ENCODE measurements at regions not wholly inside any gene's neighbourhood (a gene's known extent, or its start where the extent isn't known, plus 50 kb on each side); places are given as distances from the start of the nearest gene placed in this dataset.

- Histone ChIP-seq H3K9ac (ENCODE audit: low read length in 3 of 3) (no peak overlapping the region), H3K36me3 (ENCODE audit: control insufficient read depth in 2 of 3, insufficient read depth in 3 of 3, low read length in 3 of 3) (no peaks in the 10 kb centered on the region), H3K27ac (ENCODE audit: low read depth in 2 of 2, low read length in 2 of 2) (no peak overlapping the region), H3K4me3 (ENCODE audit: low read length in 3 of 3) (no peak overlapping the region), H3K9me3 (ENCODE audit: control insufficient read depth in 2 of 3, insufficient read depth in 1 of 3, low read length in 3 of 3) (no peaks in the 10 kb centered on the region), H3K4me1 (ENCODE audit: control insufficient read depth in 2 of 3, insufficient read depth in 2 of 3, low read depth in 1 of 3, low read length in 3 of 3) (no peaks in the 10 kb centered on the region), H3K27me3 (ENCODE audit: control insufficient read depth, insufficient read depth, low read length) (no peaks in the 10 kb centered on the region)
- DNase-seq (no peak), FAIRE-seq (no peak)
- intact Hi-C loops (cut with DNase I) = no loop called here
- no peak for TF ChIP-seq CTCF (IDR thresholded peaks at IDR 0.05; ENCODE audit: borderline replicate concordance, extremely low read depth, insufficient read depth)
Observed at GRCh38 chr4:64796581-64796980, 387.3 kb upstream of the TECRL start.

- no peak for FAIRE-seq
- H3K9ac ChIP-seq (ENCODE audit: low read length in 3 of 3) = no peak overlapping the region
Observed at GRCh38 chr4:64784125-64784524, 374.9 kb upstream of the TECRL start.

DNA sequence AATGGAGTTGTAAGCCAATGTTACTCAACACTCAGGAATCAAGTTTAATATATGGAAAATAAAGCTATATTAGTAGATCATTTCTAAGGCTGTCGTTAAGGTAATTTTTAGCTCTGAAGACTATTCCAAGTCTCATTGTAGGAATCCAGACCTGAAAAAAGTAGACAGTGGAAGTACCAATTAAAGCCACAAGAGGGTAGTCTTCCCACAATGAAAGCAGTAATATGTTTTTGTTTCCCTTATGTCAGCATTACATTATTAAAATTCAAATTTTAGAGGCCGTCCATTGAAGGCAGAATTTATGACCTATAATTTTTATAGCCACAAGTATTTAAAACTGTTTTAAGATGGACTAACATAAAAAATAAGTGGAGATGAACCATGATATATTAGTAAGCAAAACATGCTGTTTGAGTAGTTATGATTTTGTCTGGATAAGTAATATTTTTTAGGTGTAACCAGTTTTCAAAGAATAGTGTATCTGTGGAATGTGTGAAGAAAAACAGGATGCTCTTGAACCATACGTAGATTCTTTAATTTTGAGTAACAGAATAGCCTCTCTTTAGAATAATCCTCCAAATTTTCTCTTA lies 372.6 kb upstream of the TECRL start:
- peak; percentile 60 for TF ChIP-seq CTCF (IDR thresholded peaks at IDR 0.05; ENCODE audit: borderline replicate concordance, extremely low read depth, insufficient read depth)
- Histone ChIP-seq H3K36me3 (ENCODE audit: control insufficient read depth in 2 of 3, insufficient read depth in 3 of 3, low read length in 3 of 3) (no peaks in the 10 kb centered on the region), H3K27ac (ENCODE audit: low read depth in 2 of 2, low read length in 2 of 2) (no peak overlapping the region), H3K27me3 (ENCODE audit: control insufficient read depth, insufficient read depth, low read length) (no peaks in the 10 kb centered on the region), H3K4me3 (ENCODE audit: low read length in 3 of 3) (no peak overlapping the region), H3K9me3 (ENCODE audit: control insufficient read depth in 2 of 3, insufficient read depth in 1 of 3, low read length in 3 of 3) (no peaks in the 10 kb centered on the region), H3K9ac (ENCODE audit: low read length in 3 of 3) (no peak overlapping the region), H3K4me1 (ENCODE audit: control insufficient read depth in 2 of 3, insufficient read depth in 2 of 3, low read depth in 1 of 3, low read length in 3 of 3) (no peaks in the 10 kb centered on the region)
- FAIRE-seq (peak; percentile 6), DNase-seq (peak in 2 of 5 donors; percentile 55 to 62)
- intact Hi-C loops (cut with DNase I) = no loop called here

More at GRCh38 chr4:64784125-64784524, 374.9 kb upstream of the TECRL start:
- intact Hi-C loops (cut with DNase I) = no loop called here
- TF ChIP-seq CTCF (IDR thresholded peaks at IDR 0.05; ENCODE audit: borderline replicate concordance, extremely low read depth, insufficient read depth) = no peak
- H3K4me3 ChIP-seq (ENCODE audit: low read length in 3 of 3) = no peak overlapping the region
- H3K27me3 ChIP-seq (ENCODE audit: control insufficient read depth, insufficient read depth, low read length) = no peaks in the 10 kb centered on the region
- DNase-seq = peak in 2 of 5 donors; percentile 14
- H3K36me3 ChIP-seq (ENCODE audit: control insufficient read depth in 2 of 3, insufficient read depth in 3 of 3, low read length in 3 of 3) = no peaks in the 10 kb centered on the region
- no peak overlapping the region for H3K27ac ChIP-seq (ENCODE audit: low read depth in 2 of 2, low read length in 2 of 2)
- H3K4me1 ChIP-seq (ENCODE audit: control insufficient read depth in 2 of 3, insufficient read depth in 2 of 3, low read depth in 1 of 3, low read length in 3 of 3) = no peaks in the 10 kb centered on the region
- no peaks in the 10 kb centered on the region for H3K9me3 ChIP-seq (ENCODE audit: control insufficient read depth in 2 of 3, insufficient read depth in 1 of 3, low read length in 3 of 3)

GRCh38 chr4:64780664-64781063 lies 371.4 kb upstream of the TECRL start:
- DNase-seq (no peak), FAIRE-seq (no peak)
- H3K27me3 ChIP-seq (ENCODE audit: control insufficient read depth, insufficient read depth, low read length) = no peaks in the 10 kb centered on the region
- no peak overlapping the region for H3K4me3 ChIP-seq (ENCODE audit: low read length in 3 of 3)
- no peak overlapping the region for H3K9ac ChIP-seq (ENCODE audit: low read length in 3 of 3)
- no peaks in the 10 kb centered on the region for H3K36me3 ChIP-seq (ENCODE audit: control insufficient read depth in 2 of 3, insufficient read depth in 3 of 3, low read length in 3 of 3)
- H3K9me3 ChIP-seq (ENCODE audit: control insufficient read depth in 2 of 3, insufficient read depth in 1 of 3, low read length in 3 of 3) = no peaks in the 10 kb centered on the region
- intact Hi-C loops (cut with DNase I) = no loop called here
- no peak overlapping the region for H3K27ac ChIP-seq (ENCODE audit: low read depth in 2 of 2, low read length in 2 of 2)
- TF ChIP-seq CTCF (IDR thresholded peaks at IDR 0.05; ENCODE audit: borderline replicate concordance, extremely low read depth, insufficient read depth) = no peak
- H3K4me1 ChIP-seq (ENCODE audit: control insufficient read depth in 2 of 3, insufficient read depth in 2 of 3, low read depth in 1 of 3, low read length in 3 of 3) = no peaks in the 10 kb centered on the region

All from kidney (tissue), 13 donors.